Erythroblast (primary cell): ENCODE measurements at regions not wholly inside any gene's neighbourhood (a gene's known extent, or its start where the extent isn't known, plus 50 kb on each side); places are given as distances from the start of the nearest gene placed in this dataset.

Experiments
- DNase-seq, 2 experiments: peaks; one replicate each; lab custom pipeline; 2025; lab: John Stamatoyannopoulos, UW
- GATA1 ChIP-seq: IDR thresholded peaks from 2 replicates; pipeline ENCODE4 v1.6.1; 2011; ENCODE audit warnings: low read depth, mild to moderate bottlenecking, control low read depth, low read length, moderate library complexity
- POLR2A ChIP-seq: IDR thresholded peaks from 2 replicates; pipeline ENCODE4 v1.6.1; 2011; ENCODE audit warnings: mild to moderate bottlenecking, low read length

DNA sequence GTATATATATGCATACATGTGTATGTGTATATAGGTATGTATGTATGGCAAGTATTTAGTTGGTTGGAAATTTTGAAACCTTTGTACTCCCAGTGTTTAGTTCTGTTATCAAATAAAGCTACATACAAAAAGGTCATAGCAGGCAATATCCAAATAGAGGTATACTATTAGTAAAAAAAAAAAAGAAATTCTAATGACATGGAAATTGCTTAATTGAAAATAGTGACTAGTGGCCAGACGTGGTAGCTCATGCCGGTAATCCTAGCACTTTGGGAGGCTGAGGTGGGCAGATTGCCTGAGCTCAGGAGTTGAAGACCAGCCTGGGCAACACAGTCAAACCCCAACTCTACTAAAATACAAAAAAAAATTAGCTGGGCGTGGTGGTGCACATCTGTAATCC, 351.6 kb upstream of the NR5A2 start:
- TF ChIP-seq POLR2A (no peak), GATA1 (no peak)
- DNase-seq, result no peak

DNA sequence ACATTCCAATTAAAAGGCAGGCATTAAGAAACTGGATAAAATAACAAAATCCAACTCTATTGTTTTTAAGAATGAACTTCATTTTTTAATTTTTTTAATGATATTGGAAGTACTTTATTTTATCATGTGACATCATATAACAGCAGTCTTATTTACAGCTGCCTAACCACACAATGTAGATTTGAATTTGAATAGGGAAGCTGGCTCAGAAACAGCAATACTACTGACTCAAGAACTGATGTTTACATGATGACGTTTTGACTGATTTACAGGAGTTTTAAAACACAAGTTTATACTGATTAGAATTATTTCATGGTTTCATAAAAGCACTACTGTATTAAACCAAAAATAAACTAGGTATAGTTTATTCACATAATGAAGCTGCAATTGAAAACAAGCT, 348.7 kb upstream of the NR5A2 start:
- DNase-seq, result no peak
- TF ChIP-seq GATA1 (no peak), POLR2A (no peak)

DNA sequence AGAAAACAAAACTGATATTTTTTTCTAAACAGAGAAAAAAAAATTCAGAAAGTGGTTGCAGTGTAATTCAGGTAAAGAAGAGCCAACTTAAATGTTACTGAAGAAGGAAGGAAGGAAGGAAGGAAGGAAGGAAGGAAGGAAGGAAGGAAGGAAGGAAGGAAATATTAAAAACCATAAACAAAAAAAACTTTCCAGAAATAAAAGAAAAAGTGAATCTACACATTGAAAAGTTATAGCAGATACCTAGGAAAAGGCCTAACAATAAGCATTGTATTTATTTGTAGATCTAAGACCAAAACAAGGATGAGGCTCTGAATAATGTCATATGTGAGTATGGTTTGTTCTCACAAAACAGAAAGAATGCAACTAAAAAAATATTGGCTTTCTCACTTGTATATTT, 345.4 kb upstream of the NR5A2 start:
- TF ChIP-seq POLR2A, result no peak
- TF ChIP-seq GATA1, result no peak
- DNase-seq, result no peak

DNA sequence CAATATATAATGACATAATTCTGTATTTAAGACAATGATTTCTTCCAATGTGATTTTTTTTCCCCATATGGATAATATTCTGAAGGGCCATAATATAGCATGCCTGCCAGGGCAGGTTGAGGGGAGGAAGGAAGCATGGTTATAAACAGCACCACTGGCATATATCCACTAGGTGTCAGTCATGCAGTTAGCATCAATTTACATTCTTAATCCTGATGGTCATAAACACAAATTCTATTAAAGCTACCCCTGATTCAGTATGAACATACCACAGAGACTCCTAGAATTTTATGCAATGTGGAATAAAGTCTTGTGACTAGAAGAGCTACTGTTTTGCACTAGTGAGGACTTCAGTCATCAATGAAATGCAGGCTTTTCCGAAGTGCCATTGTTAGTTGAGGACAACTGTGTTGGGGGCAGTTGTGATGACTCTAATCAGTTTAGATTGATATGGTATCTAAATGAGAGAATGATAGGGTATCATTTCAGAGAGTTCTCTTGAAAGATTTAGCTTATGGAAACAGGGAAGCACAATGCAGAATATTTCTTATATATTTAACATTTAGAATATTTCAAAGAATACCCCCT, 342.7 kb upstream of the NR5A2 start:
- peak; percentile 55 to 68 for DNase-seq
- TF ChIP-seq POLR2A, result no peak
- TF ChIP-seq GATA1, result no peak

DNA sequence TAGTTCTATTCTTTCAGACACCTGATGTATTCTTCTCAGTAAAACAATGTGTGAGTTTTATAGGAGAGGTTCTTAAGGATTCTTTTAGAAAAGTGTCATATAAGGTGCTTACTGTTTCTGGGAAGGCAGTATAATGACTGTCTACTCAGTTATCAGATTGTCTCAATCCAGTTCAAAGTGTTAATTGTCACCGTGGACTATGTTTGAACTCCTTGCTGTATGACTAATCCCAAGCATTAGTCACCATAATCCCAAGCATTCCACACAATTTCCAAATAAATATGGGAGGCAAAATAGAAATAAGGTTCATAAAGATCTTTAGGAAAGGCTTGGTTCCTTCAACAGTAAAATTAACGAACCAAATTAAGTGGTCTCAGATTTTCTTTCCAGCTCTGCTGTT, 342.1 kb upstream of the NR5A2 start:
- TF ChIP-seq GATA1 (no peak), POLR2A (no peak)
- DNase-seq, result no peak

DNA sequence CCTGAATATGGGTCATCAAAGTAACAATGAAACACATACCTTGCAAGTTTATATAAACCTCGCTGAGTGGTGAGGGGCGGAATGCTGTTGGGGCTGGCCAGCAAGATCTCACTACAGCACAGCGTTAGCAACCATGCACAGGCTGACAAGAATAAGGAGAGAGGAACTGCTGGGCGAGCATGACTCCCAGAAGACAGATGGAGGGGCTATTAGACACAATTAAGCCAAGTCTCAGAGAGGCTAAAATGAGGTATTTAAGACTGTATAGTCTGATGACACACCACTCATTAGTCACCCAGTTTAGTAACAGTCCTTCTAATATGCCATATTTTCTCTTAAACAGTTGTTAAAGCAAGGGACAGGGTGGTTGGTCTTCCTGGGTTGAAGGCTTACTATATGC, 340.2 kb upstream of the NR5A2 start:
- DNase-seq, result no peak
- TF ChIP-seq GATA1, result no peak
- no peak for TF ChIP-seq POLR2A

DNA sequence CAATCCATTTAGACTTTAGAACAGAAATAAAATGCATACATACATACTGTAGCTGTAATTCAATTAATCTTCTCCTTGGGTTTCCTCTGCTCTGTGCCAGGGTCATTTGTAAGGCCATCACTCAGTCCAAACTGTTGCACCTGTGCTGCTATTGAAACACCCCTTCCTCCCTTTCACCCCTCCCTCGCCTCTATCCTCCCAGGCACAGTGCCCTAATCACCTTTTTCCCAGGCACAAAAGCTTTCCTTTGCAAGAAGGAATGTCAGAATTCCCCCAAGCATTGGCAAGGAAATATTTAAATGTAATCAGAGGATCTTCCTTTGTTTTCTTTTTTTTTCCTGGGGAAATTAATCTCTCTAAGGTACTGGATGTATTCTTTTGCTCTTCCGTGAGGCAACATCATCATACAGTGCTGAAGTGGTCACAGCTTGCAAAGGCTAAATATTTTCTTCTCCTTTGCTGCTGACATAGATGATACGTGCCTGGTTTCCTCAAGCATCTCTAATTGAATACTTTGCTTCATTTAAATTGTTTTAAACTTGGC, 339.3 kb upstream of the NR5A2 start:
- TF ChIP-seq POLR2A (no peak), GATA1 (no peak)
- no peak for DNase-seq

DNA sequence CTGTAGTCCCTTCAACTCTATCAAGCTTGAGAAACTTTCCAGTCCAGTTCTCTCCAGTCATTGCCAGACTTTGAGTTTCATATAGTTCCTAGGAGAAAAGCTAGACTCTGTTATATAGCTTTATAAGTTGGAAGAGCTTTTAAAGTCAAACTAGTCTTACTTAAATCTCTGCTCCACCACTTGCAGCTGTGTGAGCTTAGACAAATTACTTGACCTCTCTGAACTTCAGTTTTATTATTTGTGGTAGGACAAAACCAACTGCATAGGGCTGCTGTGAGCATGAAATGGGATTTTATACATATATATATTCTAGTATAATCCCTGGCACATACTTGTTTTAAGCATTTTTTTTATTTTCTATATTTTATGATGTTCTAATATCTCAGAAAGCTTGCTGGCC, 338.7 kb upstream of the NR5A2 start:
- DNase-seq, result no peak
- TF ChIP-seq POLR2A (no peak), GATA1 (no peak)

DNA sequence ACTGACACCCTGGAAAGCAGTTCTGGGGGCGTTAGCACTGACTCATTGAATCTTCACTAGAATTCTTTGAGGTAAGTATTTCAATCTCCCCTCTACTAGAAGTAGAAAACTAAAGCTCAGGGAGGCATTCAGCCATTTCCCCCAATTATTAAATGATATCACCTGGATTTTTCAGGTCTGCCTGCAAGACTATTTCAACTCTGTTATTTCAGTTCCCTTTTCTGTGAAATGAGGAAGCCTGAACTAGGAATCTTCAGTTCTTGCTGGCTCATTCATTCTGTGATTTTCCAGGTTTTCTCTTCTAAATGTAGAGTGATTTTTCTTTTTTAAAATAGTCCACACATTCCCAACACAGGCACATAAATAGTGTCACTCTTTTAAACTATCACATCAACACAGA, 337.0 kb upstream of the NR5A2 start:
- DNase-seq, result no peak
- TF ChIP-seq POLR2A (no peak), GATA1 (no peak)

DNA sequence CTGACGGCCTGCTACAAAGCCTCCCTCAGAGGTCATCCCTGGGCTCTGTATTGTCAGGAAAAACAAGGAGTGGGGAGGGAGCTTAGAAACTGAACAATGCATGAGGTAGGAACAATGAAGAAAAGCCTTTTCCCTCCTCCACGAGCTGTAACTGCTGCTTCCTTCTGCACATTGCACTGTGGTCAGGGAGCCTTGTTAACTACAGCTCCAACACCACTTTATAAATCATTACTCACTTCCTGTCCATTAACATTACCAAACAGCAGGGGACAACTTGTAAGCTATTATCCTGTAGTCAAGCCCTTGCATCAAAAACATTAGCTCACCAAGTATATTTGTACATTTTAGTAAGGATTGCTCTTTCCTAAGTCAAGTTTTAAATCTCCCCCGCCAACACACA, 336.0 kb upstream of the NR5A2 start:
- no peak for DNase-seq
- TF ChIP-seq GATA1, result no peak
- no peak for TF ChIP-seq POLR2A

DNA sequence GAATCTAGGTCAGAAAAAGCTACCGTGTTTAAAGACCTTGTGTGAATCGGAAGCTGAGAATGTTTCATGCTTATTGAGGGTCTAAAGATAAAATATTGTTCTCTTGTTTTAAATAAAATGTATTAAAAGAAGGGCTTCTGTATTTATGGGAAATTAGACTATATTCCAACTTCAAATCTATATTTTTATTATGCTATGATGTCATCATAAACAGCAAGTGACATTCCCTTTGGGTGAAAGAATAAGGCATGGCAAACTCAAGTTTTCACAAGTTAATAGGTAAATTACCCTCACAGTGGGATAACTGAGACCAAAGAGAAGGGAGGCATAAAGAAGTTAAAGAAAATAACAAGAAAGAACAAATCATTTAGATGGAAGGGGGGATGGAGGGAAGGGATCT, 333.8 kb upstream of the NR5A2 start:
- no peak for TF ChIP-seq GATA1
- no peak for TF ChIP-seq POLR2A
- DNase-seq, result no peak

DNA sequence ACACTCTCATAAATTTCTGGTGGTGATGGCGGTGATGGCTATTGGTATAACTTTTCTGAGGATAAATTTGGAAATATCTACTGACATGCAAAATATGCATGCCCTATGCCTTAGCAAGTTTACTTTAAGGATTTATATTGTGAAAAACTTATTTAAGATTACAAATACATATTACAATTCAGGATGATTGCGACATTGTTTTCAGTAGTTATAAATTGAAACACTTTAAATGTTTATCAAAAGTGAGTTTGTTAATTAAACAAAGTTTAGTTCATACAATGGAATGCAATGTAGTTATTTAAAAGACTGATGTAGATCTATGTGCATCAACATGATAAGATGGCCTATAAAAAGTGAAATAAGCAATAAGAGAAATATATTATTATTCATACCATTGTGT, 331.3 kb upstream of the NR5A2 start:
- DNase-seq, result no peak
- no peak for TF ChIP-seq POLR2A
- no peak for TF ChIP-seq GATA1

DNA sequence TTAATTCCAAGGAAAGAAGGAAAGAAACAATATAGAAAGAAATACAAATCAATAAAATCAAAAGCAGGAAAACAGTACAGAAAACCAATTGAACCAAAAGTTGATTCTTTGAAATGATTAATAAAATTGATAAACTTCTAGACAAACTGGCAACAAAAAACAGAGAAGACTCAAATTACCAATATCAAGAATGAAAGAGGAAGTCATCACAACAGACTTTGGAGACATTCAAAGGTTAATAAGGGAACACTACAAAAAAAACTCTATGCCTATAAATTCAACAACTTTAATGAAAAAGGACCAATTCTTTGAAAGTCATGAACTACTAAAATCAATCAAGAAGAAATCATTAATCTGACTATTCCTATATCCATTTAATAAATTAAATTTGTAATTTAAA, 329.3 kb upstream of the NR5A2 start:
- no peak for TF ChIP-seq GATA1
- no peak for TF ChIP-seq POLR2A
- DNase-seq, result no peak

DNA sequence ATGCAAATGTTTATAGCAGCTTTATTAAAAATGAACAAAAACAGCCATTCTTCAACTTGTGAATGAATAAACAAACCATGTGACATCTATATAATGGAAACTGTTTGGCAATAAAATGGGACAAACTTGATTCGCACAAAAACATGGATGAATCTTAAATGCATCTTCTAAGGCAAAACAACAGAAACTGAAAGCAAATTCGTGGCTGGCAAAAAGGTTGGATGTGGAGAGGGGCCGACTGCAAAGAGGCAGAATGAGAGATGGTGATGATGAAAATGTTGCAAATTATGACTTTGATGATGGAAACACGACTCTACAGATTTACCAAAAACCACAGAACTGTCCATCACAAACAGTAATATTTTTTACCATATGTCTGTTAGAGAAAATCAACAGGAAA, 327.0 kb upstream of the NR5A2 start:
- no peak for TF ChIP-seq GATA1
- DNase-seq, result no peak

DNA sequence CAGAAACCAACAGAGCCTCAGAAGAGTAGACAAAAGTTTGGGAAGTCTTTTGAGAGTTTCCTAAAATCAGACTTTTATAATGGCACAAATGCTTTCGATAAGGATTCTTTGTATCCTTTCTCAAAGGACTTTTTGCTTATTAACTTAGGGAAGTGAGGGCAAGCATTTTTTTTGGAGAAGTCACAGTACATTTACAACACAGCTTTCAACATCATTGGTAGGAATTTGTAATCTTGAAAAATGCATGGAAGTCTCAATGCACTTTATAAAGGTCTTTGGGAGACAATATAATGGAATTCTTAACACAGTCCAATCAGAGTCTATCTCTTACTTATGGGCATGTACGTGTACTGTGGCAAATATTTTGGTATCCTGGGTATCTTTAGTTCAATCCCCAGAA, 325.8 kb upstream of the NR5A2 start:
- no peak for DNase-seq
- TF ChIP-seq POLR2A, result no peak
- TF ChIP-seq GATA1, result no peak

DNA sequence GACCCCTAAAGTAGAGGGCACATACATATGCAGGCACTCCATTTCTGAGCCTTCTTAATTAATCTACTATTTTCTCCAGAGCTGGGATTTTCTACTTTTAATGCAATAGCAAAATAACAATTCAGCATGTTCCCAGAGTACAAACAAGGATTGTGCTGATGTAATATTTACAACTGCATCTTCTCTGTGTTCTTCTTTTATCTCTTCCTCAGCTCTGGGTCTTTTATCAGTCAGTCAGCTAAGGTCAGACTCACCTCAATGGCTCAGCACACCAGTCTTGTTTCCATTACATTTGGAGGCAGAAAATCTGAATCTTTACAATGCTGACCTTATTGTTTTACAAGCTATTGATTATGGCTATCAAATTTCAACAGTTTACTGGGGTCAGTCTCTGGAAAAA, 323.3 kb upstream of the NR5A2 start:
- TF ChIP-seq GATA1, result no peak
- TF ChIP-seq POLR2A, result no peak
- DNase-seq, result no peak
